Keratinocyte (primary cell): ENCODE measurements at regions not wholly inside any gene's neighbourhood (a gene's known extent, or its start where the extent isn't known, plus 50 kb on each side); places are given as distances from the start of the nearest gene placed in this dataset.

Source experiments
- DNase-seq: peaks from one replicate; pipeline ENCODE4 v3.0.0-alpha.2; 2011; ENCODE audit warnings: low read depth, missing footprints, low spot score
- FAIRE-seq: peaks from 2 replicates; lab custom pipeline; 2011; peaks lifted over from hg19 to GRCh38; lab: Jason Lieb, UNC
- H2AFZ ChIP-seq: 2 replicates; pipeline ENCODE4 v1.6.0; 2012; ENCODE audit warnings: low read length, control low read depth, inconsistent platforms; ENCODE audit not compliant: control insufficient read depth
- H3K27ac ChIP-seq: 2 replicates; pipeline ENCODE4 v1.5.1; 2011; ENCODE audit warnings: low read length; ENCODE audit not compliant: control insufficient read depth, insufficient read depth
- H3K27me3 ChIP-seq: 3 replicates; pipeline ENCODE4 v1.6.0; 2011; ENCODE audit warnings: low read length; ENCODE audit not compliant: control insufficient read depth, insufficient read depth; ENCODE audit errors: extremely low read depth
- H3K36me3 ChIP-seq, 2 experiments: 2 replicates in 1 of 2; 3 replicates in 1 of 2; pipeline ENCODE4 v1.5.1; 2011; ENCODE audit warnings: low read length in 2 of 2, mild to moderate bottlenecking in 1 of 2; ENCODE audit not compliant: control insufficient read depth in 2 of 2, insufficient read depth in 2 of 2; ENCODE audit errors: extremely low read depth in 1 of 2
- H3K4me1 ChIP-seq: 3 replicates; pipeline ENCODE4 v1.5.1; 2011; ENCODE audit warnings: low read length; ENCODE audit not compliant: control insufficient read depth, insufficient read depth; ENCODE audit errors: extremely low read depth
- H3K4me2 ChIP-seq: 3 replicates; pipeline ENCODE4 v1.6.0; 2011; ENCODE audit warnings: low read depth, low read length; ENCODE audit not compliant: control insufficient read depth, insufficient read depth; ENCODE audit errors: extremely low read depth
- H3K4me3 ChIP-seq, 3 experiments: fragments of 200-600 bp in 1 of 3; sonication (generic) in 1 of 3; 2 replicates in 2 of 3; 3 replicates in 1 of 3; pipeline ENCODE4 v1.5.1; 2011 to 2016; ENCODE audit warnings: low read length in 3 of 3, mild to moderate bottlenecking in 3 of 3, control low read depth in 2 of 3, inconsistent platforms in 1 of 3, low read depth in 1 of 3, mixed read lengths in 1 of 3, mixed run types in 1 of 3, moderate library complexity in 1 of 3; ENCODE audit not compliant: control insufficient read depth in 2 of 3, insufficient read depth in 2 of 3; ENCODE audit errors: extremely low read depth in 1 of 3
- H3K79me2 ChIP-seq: 2 replicates; pipeline ENCODE4 v1.6.0; 2012; ENCODE audit warnings: low read length; ENCODE audit not compliant: control insufficient read depth, insufficient read depth
- H3K9ac ChIP-seq: 3 replicates; pipeline ENCODE4 v1.6.0; 2011; ENCODE audit warnings: low read length; ENCODE audit not compliant: control insufficient read depth, insufficient read depth; ENCODE audit errors: extremely low read depth
- H3K9me1 ChIP-seq: 3 replicates; pipeline ENCODE4 v1.6.0; 2011; ENCODE audit warnings: low read length; ENCODE audit not compliant: control insufficient read depth, insufficient read depth; ENCODE audit errors: extremely low read depth
- H3K9me3 ChIP-seq: 2 replicates; pipeline ENCODE4 v1.5.1; 2012; ENCODE audit warnings: low read depth, low read length; ENCODE audit not compliant: control insufficient read depth
- H4K20me1 ChIP-seq: 3 replicates; pipeline ENCODE4 v1.6.0; 2011; ENCODE audit warnings: low read length; ENCODE audit not compliant: control insufficient read depth, insufficient read depth; ENCODE audit errors: extremely low read depth
- CTCF ChIP-seq, 3 experiments: IDR thresholded peaks in 1 of 3; conservative IDR thresholded peaks in 1 of 3; optimal IDR thresholded peaks in 1 of 3; 2 replicates in 2 of 3; 3 replicates in 1 of 3; pipeline versions ENCODE3 to v1.5.1; 2011; ENCODE audit warnings: low read length in 3 of 3, mild to moderate bottlenecking in 3 of 3, moderate library complexity in 2 of 3, control low read depth in 1 of 3, inconsistent platforms in 1 of 3; ENCODE audit not compliant: insufficient read depth in 2 of 3; ENCODE audit errors: extremely low read depth in 1 of 3
- EZH2 ChIP-seq: IDR thresholded peaks from one replicate; pipeline ENCODE4 v1.6.1; 2012; ENCODE audit warnings: inconsistent platforms, mild to moderate bottlenecking, low read length, moderate library complexity
- dilution Hi-C: fragments of 300-500 bp; cut with MboI; formaldehyde crosslinking; loops from one replicate; pipeline ENCODE4 v1.7.0; 2020; ENCODE audit warnings: low sequenced_read_pairs; ENCODE audit not compliant: extremely low pct_ligation_motif_present

- H3K4me1 ChIP-seq = peaks cover 3% of the 10 kb centered on the region
- H3K27me3 ChIP-seq = no peaks in the 10 kb centered on the region
- dilution Hi-C loops = no loop called here
- no peak overlapping the region for H3K4me2 ChIP-seq
- H3K9ac ChIP-seq = no peak overlapping the region
- H3K27ac ChIP-seq = no peak overlapping the region
- H2AFZ ChIP-seq = no peak overlapping the region
- TF ChIP-seq CTCF (optimal IDR thresholded peaks at IDR 0.05 in 1 of 3, IDR thresholded peaks at IDR 0.05 in 1 of 3, conservative IDR thresholded peaks at IDR 0.05 in 1 of 3; ENCODE audit: extremely low read depth in 1 of 3, insufficient read depth in 2 of 3, low read length in 3 of 3) (no peak), EZH2 (no peak)
- H3K4me3 ChIP-seq = no peak overlapping the region
- no peaks in the 10 kb centered on the region for H4K20me1 ChIP-seq
- H3K9me1 ChIP-seq = no peaks in the 10 kb centered on the region
- no peaks in the 10 kb centered on the region for H3K79me2 ChIP-seq
- no peak for FAIRE-seq
- no peaks in the 10 kb centered on the region for H3K9me3 ChIP-seq
- DNase-seq = no peak
- H3K36me3 ChIP-seq = no peaks in the 10 kb centered on the region
Measured at GRCh38 chr4:141858437-141858836, 222.1 kb downstream of the IL15 start.

GRCh38 chr4:141860974-141861373 is 224.6 kb downstream of the IL15 start:
- Histone ChIP-seq H3K36me3 (no peaks in the 10 kb centered on the region), H3K4me1 (no peaks in the 10 kb centered on the region), H3K4me3 (no peak overlapping the region), H2AFZ (no peak overlapping the region), H3K9me3 (no peaks in the 10 kb centered on the region), H3K27ac (no peak overlapping the region), H4K20me1 (no peaks in the 10 kb centered on the region), H3K79me2 (no peaks in the 10 kb centered on the region), H3K9me1 (no peaks in the 10 kb centered on the region), H3K4me2 (no peak overlapping the region), H3K27me3 (no peaks in the 10 kb centered on the region), H3K9ac (no peak overlapping the region)
- TF ChIP-seq EZH2 (no peak), CTCF (optimal IDR thresholded peaks at IDR 0.05 in 1 of 3, IDR thresholded peaks at IDR 0.05 in 1 of 3, conservative IDR thresholded peaks at IDR 0.05 in 1 of 3; ENCODE audit: extremely low read depth in 1 of 3, insufficient read depth in 2 of 3, low read length in 3 of 3) (peak; percentile 27 to 53 (median 45))
- DNase-seq (no peak), FAIRE-seq (no peak)
- dilution Hi-C loops = no loop called here
